ENCODE measurements at regions not wholly inside any gene's neighbourhood (a gene's known extent, or its start where the extent isn't known, plus 50 kb on each side); places are given as distances from the start of the nearest gene placed in this dataset.

DNA sequence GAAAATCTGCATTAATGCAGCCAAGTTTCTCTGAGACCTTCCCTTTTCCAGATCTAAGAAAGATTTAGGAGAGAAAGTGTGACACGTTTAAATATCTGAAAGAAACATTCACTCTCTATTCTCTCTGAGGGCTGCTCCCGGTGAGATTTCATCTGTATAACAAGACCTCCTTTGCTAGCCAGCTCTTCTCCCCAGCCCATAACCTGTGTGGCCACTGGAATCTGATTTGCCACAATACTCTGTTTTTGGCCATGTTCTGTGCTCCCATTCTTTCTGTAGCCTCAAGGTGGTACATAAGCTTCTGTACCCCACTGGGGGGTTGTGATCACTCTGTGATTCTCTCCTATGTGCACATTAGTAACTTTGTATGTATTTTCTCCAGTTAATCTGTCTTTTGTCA, 291.0 kb upstream of the SEMA6A start:
- peak; percentile 12; the same call in 1 of the 2 replicates for ATAC-seq
- Mint-ChIP-seq H3K9me3 (peaks cover 14% of the 10 kb centered on the region), H3K27me3 (ENCODE audit: low read depth) (no peaks in the 10 kb centered on the region), H3K36me3 (peaks cover 14% of the 10 kb centered on the region), H3K4me1 (peaks cover 55% of the 10 kb centered on the region), H3K27ac (peak overlapping the region; percentile 98), H3K4me3 (no peak overlapping the region)
- POLR2A ChIA-PET, result interaction anchor here (2.9 kb wide), 1 partner anchor 290 kb away, joined by 26 read pairs; the partner anchor contains the start of gene SEMA6A
- TF ChIP-seq ATF1 (CRISPR knock-in tag; IDR thresholded peaks at IDR 0.05), result no peak
- TF ChIP-seq NFATC4 (CRISPR knock-in tag; IDR thresholded peaks at IDR 0.05), result no peak
- TF ChIP-seq ZNF317 (CRISPR knock-in tag; IDR thresholded peaks at IDR 0.05; ENCODE audit: borderline replicate concordance, low read depth), result no peak
- TF ChIP-seq, protein P1, sequence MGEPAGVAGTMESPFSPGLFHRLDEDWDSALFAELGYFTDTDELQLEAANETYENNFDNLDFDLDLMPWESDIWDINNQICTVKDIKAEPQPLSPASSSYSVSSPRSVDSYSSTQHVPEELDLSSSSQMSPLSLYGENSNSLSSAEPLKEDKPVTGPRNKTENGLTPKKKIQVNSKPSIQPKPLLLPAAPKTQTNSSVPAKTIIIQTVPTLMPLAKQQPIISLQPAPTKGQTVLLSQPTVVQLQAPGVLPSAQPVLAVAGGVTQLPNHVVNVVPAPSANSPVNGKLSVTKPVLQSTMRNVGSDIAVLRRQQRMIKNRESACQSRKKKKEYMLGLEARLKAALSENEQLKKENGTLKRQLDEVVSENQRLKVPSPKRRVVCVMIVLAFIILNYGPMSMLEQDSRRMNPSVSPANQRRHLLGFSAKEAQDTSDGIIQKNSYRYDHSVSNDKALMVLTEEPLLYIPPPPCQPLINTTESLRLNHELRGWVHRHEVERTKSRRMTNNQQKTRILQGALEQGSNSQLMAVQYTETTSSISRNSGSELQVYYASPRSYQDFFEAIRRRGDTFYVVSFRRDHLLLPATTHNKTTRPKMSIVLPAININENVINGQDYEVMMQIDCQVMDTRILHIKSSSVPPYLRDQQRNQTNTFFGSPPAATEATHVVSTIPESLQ (CRISPR knock-in tag; IDR thresholded peaks at IDR 0.05), result no peak
- TF ChIP-seq, protein P2, sequence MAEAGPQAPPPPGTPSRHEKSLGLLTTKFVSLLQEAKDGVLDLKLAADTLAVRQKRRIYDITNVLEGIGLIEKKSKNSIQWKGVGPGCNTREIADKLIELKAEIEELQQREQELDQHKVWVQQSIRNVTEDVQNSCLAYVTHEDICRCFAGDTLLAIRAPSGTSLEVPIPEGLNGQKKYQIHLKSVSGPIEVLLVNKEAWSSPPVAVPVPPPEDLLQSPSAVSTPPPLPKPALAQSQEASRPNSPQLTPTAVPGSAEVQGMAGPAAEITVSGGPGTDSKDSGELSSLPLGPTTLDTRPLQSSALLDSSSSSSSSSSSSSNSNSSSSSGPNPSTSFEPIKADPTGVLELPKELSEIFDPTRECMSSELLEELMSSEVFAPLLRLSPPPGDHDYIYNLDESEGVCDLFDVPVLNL (CRISPR knock-in tag; IDR thresholded peaks at IDR 0.05; ENCODE audit: borderline replicate concordance, low read depth), result no peak
- no peak for TF ChIP-seq NFE2L1 (CRISPR knock-in tag; IDR thresholded peaks at IDR 0.05)
- TF ChIP-seq, protein P3, sequence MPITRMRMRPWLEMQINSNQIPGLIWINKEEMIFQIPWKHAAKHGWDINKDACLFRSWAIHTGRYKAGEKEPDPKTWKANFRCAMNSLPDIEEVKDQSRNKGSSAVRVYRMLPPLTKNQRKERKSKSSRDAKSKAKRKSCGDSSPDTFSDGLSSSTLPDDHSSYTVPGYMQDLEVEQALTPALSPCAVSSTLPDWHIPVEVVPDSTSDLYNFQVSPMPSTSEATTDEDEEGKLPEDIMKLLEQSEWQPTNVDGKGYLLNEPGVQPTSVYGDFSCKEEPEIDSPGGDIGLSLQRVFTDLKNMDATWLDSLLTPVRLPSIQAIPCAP (CRISPR knock-in tag; IDR thresholded peaks at IDR 0.05), result no peak
- DNase-seq (ENCODE audit: low spot score), result no peak
- CTCF ChIA-PET, result interaction anchor here (1.1 kb wide), 1 partner anchor 26 kb away, joined by 4 read pairs; no protein-coding TSS in a partner anchor

GRCh38 chr5:116864838-116865190, 290.2 kb upstream of the SEMA6A start:
- no peak for DNase-seq (ENCODE audit: low spot score)
- ChIA-PET POLR2A (interaction anchor here (0.9 to 2.9 kb wide), 3 partner anchors 91 to 306 kb away, joined by 3 to 26 read pairs (median 3); partner anchors contain the start of gene SEMA6A), CTCF (interaction anchor here (0.7 to 1.5 kb wide), 9 partner anchors 24 to 336 kb away, joined by 3 to 11 read pairs (median 3); partner anchors contain the start of gene SEMA6A)
- Mint-ChIP-seq H3K4me3 (no peak overlapping the region), H3K36me3 (peaks cover 9% of the 10 kb centered on the region), H3K9me3 (peaks cover 8% of the 10 kb centered on the region), H3K27ac (peak overlapping the region; percentile 98), H3K4me1 (peaks cover 59% of the 10 kb centered on the region), H3K27me3 (ENCODE audit: low read depth) (no peaks in the 10 kb centered on the region)
- no peak for ATAC-seq
- TF ChIP-seq GTF2I (CRISPR knock-in tag; conservative IDR thresholded peaks at IDR 0.05), result no peak
- TF ChIP-seq TEAD1 (CRISPR knock-in tag; IDR thresholded peaks at IDR 0.05), result 0 out of 2 replicates have a peak, but pooled peaks have one; percentile 1
- 0 out of 2 replicates have a peak, but pooled peaks have one; percentile 18 for TF ChIP-seq TP53 (CRISPR knock-in tag; IDR thresholded peaks at IDR 0.05)

- H3K27me3 Mint-ChIP-seq (ENCODE audit: low read depth), result no peaks in the 10 kb centered on the region
- peaks cover 3% of the 10 kb centered on the region for H3K9me3 Mint-ChIP-seq
- H3K27ac Mint-ChIP-seq, result peak overlapping the region; percentile 98
- H3K4me1 Mint-ChIP-seq, result peaks cover 61% of the 10 kb centered on the region
- H3K4me3 Mint-ChIP-seq, result peak overlapping the region; percentile 35
- peak; percentile 61 for DNase-seq (ENCODE audit: low spot score)
- peak; percentile 93 for ATAC-seq
- ChIA-PET POLR2A (interaction anchor here (0.9 to 2.9 kb wide), 3 partner anchors 91 to 305 kb away, joined by 3 to 26 read pairs (median 3); partner anchors contain the start of gene SEMA6A), CTCF (interaction anchor here (0.5 to 1.5 kb wide), 13 partner anchors 23 to 340 kb away, joined by 3 to 11 read pairs (median 3); partner anchors contain the start of gene SEMA6A)
- peaks cover 4% of the 10 kb centered on the region; the same call in 1 of the 2 replicates for H3K36me3 Mint-ChIP-seq
- TF ChIP-seq ZBTB43 (CRISPR knock-in tag; IDR thresholded peaks at IDR 0.05) (no peak), SP1 (CRISPR knock-in tag; conservative IDR thresholded peaks at IDR 0.05) (peak; percentile 43; the same call in 1 of the 2 replicates), CDX4 (CRISPR knock-in tag; IDR thresholded peaks at IDR 0.05; ENCODE audit: borderline replicate concordance) (no peak), IRF2 (CRISPR knock-in tag; IDR thresholded peaks at IDR 0.05; ENCODE audit: borderline replicate concordance, low read depth) (no peak), CREM (CRISPR knock-in tag; IDR thresholded peaks at IDR 0.05) (no peak), JAZF1 (CRISPR knock-in tag; IDR thresholded peaks at IDR 0.05) (no peak), ESRRA (CRISPR knock-in tag; IDR thresholded peaks at IDR 0.05; ENCODE audit: borderline replicate concordance) (no peak), NFATC4 (CRISPR knock-in tag; IDR thresholded peaks at IDR 0.05) (no peak), ZNF423 (CRISPR knock-in tag; IDR thresholded peaks at IDR 0.05) (peak; percentile 77), TEAD1 (CRISPR knock-in tag; IDR thresholded peaks at IDR 0.05) (peak; percentile 63; the same call in 1 of the 2 replicates)
- TF ChIP-seq, protein P4, sequence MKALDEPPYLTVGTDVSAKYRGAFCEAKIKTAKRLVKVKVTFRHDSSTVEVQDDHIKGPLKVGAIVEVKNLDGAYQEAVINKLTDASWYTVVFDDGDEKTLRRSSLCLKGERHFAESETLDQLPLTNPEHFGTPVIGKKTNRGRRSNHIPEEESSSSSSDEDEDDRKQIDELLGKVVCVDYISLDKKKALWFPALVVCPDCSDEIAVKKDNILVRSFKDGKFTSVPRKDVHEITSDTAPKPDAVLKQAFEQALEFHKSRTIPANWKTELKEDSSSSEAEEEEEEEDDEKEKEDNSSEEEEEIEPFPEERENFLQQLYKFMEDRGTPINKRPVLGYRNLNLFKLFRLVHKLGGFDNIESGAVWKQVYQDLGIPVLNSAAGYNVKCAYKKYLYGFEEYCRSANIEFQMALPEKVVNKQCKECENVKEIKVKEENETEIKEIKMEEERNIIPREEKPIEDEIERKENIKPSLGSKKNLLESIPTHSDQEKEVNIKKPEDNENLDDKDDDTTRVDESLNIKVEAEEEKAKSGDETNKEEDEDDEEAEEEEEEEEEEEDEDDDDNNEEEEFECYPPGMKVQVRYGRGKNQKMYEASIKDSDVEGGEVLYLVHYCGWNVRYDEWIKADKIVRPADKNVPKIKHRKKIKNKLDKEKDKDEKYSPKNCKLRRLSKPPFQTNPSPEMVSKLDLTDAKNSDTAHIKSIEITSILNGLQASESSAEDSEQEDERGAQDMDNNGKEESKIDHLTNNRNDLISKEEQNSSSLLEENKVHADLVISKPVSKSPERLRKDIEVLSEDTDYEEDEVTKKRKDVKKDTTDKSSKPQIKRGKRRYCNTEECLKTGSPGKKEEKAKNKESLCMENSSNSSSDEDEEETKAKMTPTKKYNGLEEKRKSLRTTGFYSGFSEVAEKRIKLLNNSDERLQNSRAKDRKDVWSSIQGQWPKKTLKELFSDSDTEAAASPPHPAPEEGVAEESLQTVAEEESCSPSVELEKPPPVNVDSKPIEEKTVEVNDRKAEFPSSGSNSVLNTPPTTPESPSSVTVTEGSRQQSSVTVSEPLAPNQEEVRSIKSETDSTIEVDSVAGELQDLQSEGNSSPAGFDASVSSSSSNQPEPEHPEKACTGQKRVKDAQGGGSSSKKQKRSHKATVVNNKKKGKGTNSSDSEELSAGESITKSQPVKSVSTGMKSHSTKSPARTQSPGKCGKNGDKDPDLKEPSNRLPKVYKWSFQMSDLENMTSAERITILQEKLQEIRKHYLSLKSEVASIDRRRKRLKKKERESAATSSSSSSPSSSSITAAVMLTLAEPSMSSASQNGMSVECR (CRISPR knock-in tag; IDR thresholded peaks at IDR 0.05; ENCODE audit: borderline replicate concordance), result no peak
Measured at GRCh38 chr5:116864157-116864837, 289.7 kb upstream of the SEMA6A start.
